Activated B cell treated with CpG ODN at 0.5 μM for 24 hours (primary cell): ENCODE measurements at regions not wholly inside any gene's neighbourhood (a gene's known extent, or its start where the extent isn't known, plus 50 kb on each side); places are given as distances from the start of the nearest gene placed in this dataset.

ENCODE experiments used
- ATAC-seq: fragments of 200-7000 bp; cut with Tn5 transposase; one replicate; pipeline ENCODE4 v1.10.0; 2021; ENCODE audit warnings: low read depth, mild to moderate bottlenecking, moderate library complexity
- CTCF ChIA-PET: fragments of 350-600 bp; sonication (Branson Sonifier 250); formaldehyde crosslinking; loops from one replicate; lab custom pipeline; 2021; ENCODE audit warnings: antibody characterized with exemption; lab: Charles Lee
- POLR2A ChIA-PET: fragments of 350-600 bp; sonication (Branson Sonifier 250); formaldehyde crosslinking; loops from one replicate; lab custom pipeline; 2021; ENCODE audit warnings: antibody characterized with exemption; lab: Charles Lee
- DNase-seq: peaks from one replicate; pipeline ENCODE4 v3.0.0; 2022
- H3K27ac Mint-ChIP-seq: one replicate; pipeline ENCODE4 v1.8.0; 2020; ENCODE audit warnings: mixed read lengths
- H3K27me3 Mint-ChIP-seq: one replicate; pipeline ENCODE4 v1.8.0; 2021; ENCODE audit warnings: mixed read lengths
- H3K36me3 Mint-ChIP-seq: one replicate; pipeline ENCODE4 v1.8.0; 2021; ENCODE audit warnings: low read depth, mixed read lengths
- H3K4me1 Mint-ChIP-seq: one replicate; pipeline ENCODE4 v1.8.0; 2021; ENCODE audit warnings: mixed read lengths
- H3K4me3 Mint-ChIP-seq: one replicate; pipeline ENCODE4 v1.8.0; 2020; ENCODE audit warnings: mild to moderate bottlenecking, mixed read lengths
- H3K9me3 Mint-ChIP-seq: one replicate; pipeline ENCODE4 v1.8.0; 2020; ENCODE audit warnings: mixed read lengths
- intact Hi-C: fragments of 100-400 bp; cut with micrococcal nuclease; formaldehyde crosslinking; loops from one replicate; pipeline ENCODE4 v1.15.1; 2024
- TF ChIP-seq, protein P1 (sequence below): fragments of 200-600 bp; IDR thresholded peaks from one replicate; pipeline ENCODE4 v1.8.0; 2022; ENCODE audit warnings: antibody characterized with exemption, mild to moderate bottlenecking

DNA sequence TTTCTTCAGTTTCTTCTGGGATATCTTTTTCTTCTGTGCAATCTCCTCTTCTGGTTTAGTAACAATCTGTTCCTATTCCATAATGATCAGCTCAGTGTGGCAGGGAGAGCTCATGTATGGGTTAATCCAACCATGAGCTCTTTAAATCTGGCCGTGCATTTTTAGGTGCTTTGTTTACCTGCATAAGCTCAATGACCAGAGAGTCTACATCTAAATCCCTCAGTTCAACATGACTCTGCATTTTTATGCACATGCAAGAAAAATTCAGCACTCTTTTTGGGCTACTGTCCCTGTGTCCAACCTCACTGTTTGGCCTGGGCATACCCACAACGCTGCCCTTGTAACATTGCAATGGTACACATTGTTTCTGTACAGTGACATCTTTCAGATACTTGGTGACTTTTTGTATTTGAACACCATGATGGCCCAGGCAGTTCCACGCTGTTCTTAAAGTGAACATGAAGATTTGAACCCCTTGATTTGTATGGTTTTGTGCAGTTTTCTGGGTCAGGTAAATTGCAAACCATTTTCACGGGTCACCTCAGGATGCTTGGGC lies 243.3 kb upstream of the SRRM4 start:
- peaks cover 2% of the 10 kb centered on the region for H3K9me3 Mint-ChIP-seq
- H3K27ac Mint-ChIP-seq = no peak overlapping the region
- peaks cover 3% of the 10 kb centered on the region for H3K27me3 Mint-ChIP-seq
- intact Hi-C loops = no loop called here
- H3K36me3 Mint-ChIP-seq = no peaks in the 10 kb centered on the region
- H3K4me3 Mint-ChIP-seq = no peak overlapping the region
- TF ChIP-seq, protein P1, sequence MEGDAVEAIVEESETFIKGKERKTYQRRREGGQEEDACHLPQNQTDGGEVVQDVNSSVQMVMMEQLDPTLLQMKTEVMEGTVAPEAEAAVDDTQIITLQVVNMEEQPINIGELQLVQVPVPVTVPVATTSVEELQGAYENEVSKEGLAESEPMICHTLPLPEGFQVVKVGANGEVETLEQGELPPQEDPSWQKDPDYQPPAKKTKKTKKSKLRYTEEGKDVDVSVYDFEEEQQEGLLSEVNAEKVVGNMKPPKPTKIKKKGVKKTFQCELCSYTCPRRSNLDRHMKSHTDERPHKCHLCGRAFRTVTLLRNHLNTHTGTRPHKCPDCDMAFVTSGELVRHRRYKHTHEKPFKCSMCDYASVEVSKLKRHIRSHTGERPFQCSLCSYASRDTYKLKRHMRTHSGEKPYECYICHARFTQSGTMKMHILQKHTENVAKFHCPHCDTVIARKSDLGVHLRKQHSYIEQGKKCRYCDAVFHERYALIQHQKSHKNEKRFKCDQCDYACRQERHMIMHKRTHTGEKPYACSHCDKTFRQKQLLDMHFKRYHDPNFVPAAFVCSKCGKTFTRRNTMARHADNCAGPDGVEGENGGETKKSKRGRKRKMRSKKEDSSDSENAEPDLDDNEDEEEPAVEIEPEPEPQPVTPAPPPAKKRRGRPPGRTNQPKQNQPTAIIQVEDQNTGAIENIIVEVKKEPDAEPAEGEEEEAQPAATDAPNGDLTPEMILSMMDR = no peak
- H3K4me1 Mint-ChIP-seq = no peaks in the 10 kb centered on the region
- POLR2A ChIA-PET = no interaction called here
- DNase-seq (no peak), ATAC-seq (no peak)
- CTCF ChIA-PET = interaction anchor here (0.5 kb wide), 1 partner anchor 235 kb away, joined by 4 read pairs; no protein-coding TSS in a partner anchor

DNA sequence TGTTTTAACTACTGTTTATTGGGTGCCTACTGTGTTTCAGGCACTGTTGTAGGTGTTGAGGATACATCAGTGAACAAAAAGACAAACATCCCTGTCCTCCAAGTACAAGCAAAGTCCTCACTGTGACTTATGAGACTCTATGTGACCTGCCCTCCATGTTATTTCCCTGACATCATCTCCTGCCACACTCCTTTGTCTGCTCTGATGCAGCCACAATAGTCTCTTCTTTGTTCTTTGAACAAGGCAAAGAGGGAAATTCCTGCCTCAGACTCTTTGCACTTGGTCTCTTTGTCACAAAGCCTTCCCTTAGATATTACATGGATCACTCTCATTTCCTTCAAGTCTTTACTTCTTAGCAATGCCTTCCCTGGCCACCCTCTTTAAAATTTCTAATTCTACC lies 240.1 kb upstream of the SRRM4 start:
- Mint-ChIP-seq H3K27ac (no peak overlapping the region), H3K4me1 (no peaks in the 10 kb centered on the region), H3K4me3 (no peak overlapping the region), H3K9me3 (peaks cover 2% of the 10 kb centered on the region), H3K36me3 (no peaks in the 10 kb centered on the region), H3K27me3 (no peaks in the 10 kb centered on the region)
- TF ChIP-seq, protein P1 = no peak
- ATAC-seq = no peak
- DNase-seq = no peak
- ChIA-PET POLR2A (no interaction called here), CTCF (no interaction called here)
- intact Hi-C loops = no loop called here

DNA sequence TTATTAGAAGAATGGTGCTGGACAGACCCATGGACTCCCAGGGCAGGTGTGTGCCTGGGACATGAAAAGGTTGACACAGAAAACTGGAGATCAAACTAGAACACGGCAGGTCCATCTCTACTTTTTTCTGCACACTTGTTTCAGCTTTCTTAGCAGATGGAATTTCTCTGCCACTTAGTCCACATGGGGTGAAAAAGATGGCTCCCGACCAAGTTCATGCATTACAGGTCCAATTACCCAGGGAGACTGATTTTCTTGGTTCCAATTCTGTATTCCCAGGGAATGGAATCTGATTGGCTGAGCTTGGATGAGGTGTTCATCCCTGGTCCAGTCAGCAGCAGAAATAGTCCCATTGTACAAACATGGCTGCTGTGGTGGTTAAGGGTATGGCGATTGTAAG lies 238.9 kb upstream of the SRRM4 start:
- TF ChIP-seq, protein P1 = no peak
- Mint-ChIP-seq H3K27me3 (no peaks in the 10 kb centered on the region), H3K36me3 (no peaks in the 10 kb centered on the region), H3K4me3 (no peak overlapping the region), H3K4me1 (no peaks in the 10 kb centered on the region), H3K9me3 (peaks cover 2% of the 10 kb centered on the region), H3K27ac (no peak overlapping the region)
- intact Hi-C loops = no loop called here
- POLR2A ChIA-PET = no interaction called here
- no peak for ATAC-seq
- no peak for DNase-seq
- CTCF ChIA-PET = no interaction called here

DNA sequence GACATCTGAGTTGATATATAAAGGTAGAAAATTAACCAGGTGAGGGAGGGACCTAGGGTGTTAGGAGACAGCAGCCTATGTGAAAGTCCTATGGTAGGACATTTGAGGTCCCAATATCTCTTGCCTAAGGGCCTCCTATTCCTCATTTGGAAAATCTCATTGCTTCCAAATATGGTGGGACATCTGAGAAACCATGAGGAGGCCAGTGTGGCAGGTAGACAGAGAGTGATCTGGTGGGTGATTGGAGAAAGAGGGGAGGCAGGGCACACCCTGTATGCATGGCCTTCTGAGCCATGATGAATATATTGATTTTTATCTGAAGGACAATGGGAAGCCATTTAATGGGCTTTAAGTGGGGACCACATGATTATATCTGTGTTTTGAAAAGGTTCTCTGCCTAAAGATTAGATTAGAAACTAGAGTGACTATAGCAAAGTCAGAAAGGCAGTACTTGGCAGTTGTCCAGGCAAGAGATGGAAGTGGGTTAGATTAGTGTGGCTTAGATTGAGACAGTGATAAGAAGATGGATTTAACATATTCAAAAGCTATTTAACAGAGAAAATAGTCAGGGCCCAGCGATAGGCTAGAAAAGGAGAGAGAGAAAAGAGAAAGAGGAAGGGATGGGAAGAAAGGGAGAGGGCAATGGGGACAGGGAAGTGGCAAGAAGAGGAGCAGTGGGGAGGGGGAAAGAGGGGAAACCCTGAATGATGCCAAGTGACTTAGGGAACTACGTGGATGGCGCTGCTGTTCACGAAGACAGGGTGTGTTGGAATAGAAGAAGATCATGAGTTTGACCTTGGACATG lies 237.2 kb upstream of the SRRM4 start:
- Mint-ChIP-seq H3K27me3 (no peaks in the 10 kb centered on the region), H3K4me1 (no peaks in the 10 kb centered on the region), H3K27ac (no peak overlapping the region), H3K4me3 (no peak overlapping the region), H3K36me3 (no peaks in the 10 kb centered on the region), H3K9me3 (no peaks in the 10 kb centered on the region)
- DNase-seq = no peak
- TF ChIP-seq, protein P1 = no peak
- CTCF ChIA-PET = no interaction called here
- POLR2A ChIA-PET = no interaction called here
- intact Hi-C loops = no loop called here
- no peak for ATAC-seq

DNA sequence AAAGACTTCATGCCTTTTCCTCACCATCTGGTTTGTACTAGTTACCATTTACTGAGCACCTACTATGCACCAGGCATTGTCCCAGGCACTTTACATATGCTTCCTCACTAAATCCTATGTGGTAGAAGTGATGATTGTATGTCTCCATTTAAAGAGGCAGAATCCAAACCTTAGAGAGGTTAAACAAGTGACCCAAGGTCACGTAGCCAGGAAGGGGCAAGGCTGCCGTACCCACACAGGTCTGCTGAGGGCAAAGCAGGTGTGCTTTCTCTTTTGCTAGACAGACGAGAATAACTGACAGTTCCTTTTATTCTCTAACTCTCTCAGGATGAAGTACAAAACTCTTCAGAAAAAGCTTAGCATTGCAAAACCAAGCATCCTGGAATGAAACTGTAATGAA lies 235.2 kb upstream of the SRRM4 start:
- DNase-seq (no peak), ATAC-seq (no peak)
- H3K27ac Mint-ChIP-seq = no peak overlapping the region
- TF ChIP-seq, protein P1 = no peak
- no peaks in the 10 kb centered on the region for H3K9me3 Mint-ChIP-seq
- H3K27me3 Mint-ChIP-seq = no peaks in the 10 kb centered on the region
- intact Hi-C loops = no loop called here
- CTCF ChIA-PET = no interaction called here
- no peak overlapping the region for H3K4me3 Mint-ChIP-seq
- no peaks in the 10 kb centered on the region for H3K4me1 Mint-ChIP-seq
- POLR2A ChIA-PET = no interaction called here
- no peaks in the 10 kb centered on the region for H3K36me3 Mint-ChIP-seq
